GM18511 (cell line): ENCODE measurements at regions not wholly inside any gene's neighbourhood (a gene's known extent, or its start where the extent isn't known, plus 50 kb on each side); places are given as distances from the start of the nearest gene placed in this dataset.

Experiments
- ATAC-seq: cut with Tn5 transposase; IDR thresholded peaks from one replicate; pipeline ENCODE4 v1.9.1; 2021; ENCODE audit warnings: mild to moderate bottlenecking, moderate library complexity; ENCODE audit not compliant: unreplicated experiment

DNA sequence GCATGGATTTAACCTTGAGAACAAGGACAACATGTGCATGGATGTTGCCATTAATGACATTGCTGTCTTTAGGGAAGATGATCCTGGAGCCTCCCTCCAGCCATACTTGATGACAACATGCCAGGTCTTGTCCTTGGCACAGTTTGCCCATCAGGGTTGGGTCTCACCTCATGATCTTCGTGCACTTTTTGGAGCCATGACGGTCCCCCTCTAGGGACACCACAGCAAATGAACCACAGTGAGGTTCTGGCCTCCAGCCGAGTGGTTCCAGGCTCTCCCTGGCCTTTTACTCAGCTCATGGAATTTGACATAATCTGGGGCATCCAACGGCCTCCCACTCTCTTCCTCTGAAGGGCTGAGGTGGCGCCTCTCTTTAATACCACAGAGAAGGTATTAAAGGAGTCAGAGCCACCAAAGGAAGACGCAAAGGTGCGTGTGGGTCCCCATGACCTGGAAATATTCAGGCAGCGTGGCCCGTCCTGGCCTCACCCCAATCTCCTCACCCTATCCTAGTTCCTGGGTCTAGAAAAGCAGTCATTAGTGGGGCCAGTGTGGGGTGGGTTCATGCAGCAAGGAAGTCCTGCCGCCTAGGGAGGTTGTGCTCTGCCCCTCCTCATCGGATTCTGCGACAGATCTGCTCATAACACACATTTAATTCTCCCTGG is 184.8 kb downstream of the CXCL12 start:
- ATAC-seq, result no peak

DNA sequence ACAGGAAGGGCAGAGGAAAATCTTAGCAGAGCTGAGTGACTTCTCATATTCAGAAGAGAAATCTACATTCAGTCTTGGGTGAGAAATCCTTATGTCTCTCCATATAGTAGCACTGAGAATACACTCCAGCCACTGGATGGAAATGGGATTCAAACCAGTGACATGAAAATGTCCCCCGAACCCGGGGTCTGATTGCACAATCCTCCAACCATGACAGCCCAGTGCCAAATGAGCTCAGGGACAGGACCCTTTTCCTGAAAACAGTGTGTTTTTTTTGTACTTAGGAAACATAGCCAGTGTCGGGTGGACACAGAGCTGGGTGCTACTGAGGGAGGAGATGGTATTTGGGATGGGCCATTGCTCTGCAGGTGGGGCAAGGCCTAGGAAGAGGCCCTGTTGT is 185.6 kb downstream of the CXCL12 start:
- ATAC-seq, result no peak

GRCh38 chr10:44198780-44199097 is 186.2 kb downstream of the CXCL12 start:
- ATAC-seq, result no peak

- no peak for ATAC-seq
Measured at GRCh38 chr10:44198096-44198779, 186.7 kb downstream of the CXCL12 start.

DNA sequence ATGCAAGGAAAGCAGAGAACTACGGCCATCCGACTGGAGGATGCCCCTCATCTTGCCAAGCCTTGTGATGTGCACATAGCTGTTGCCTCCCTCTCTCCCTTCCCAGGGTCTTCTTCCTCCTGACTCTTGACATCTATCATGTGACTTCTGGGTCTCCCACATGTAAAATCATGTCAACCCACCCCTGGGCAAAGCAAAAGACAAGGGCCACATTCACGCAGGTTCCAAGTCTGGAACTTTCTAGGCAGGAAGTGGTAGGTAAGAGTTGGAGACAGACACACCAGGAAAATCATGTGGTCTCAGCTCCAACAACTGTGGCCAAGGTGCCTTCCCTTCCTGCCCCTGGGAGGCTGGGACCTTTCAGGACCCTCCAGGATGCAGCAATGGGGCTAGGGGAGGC is 187.3 kb downstream of the CXCL12 start:
- no peak for ATAC-seq

DNA sequence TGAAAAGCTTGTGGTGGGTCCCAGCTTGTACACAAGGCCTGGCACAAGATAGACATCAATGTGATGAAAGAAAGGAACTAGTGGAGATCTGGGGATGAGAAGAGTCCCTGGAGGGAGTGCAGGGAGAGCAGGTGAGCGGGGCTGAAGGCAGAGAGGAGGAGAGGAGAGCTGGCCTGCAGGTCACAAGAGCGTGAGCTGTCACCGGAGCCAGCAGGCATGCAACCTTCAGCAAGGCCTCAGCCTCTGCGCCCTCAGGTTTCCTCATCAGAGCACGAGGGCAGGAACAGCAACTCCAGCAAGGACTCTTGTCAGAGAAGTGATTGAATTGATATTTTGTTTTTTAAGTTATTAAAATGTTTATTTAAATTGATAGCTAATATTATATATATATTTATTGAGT is 188.6 kb downstream of the CXCL12 start:
- no peak for ATAC-seq

DNA sequence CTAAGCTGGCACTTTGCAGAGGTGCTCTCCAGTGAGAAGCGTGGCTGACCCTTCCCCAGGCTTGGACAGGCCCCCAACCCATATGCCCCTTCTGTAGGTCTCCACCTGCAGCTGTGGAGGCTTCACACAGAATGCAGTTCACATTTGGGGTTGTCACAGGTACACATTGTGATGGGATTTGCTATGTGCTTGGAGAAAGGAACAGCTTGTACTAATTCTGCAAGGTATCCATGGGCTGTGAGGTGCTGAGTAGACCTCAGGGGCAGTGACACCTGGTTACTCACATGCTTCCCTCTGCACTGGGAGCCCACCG is 188.9 kb downstream of the CXCL12 start:
- ATAC-seq, result no peak

DNA sequence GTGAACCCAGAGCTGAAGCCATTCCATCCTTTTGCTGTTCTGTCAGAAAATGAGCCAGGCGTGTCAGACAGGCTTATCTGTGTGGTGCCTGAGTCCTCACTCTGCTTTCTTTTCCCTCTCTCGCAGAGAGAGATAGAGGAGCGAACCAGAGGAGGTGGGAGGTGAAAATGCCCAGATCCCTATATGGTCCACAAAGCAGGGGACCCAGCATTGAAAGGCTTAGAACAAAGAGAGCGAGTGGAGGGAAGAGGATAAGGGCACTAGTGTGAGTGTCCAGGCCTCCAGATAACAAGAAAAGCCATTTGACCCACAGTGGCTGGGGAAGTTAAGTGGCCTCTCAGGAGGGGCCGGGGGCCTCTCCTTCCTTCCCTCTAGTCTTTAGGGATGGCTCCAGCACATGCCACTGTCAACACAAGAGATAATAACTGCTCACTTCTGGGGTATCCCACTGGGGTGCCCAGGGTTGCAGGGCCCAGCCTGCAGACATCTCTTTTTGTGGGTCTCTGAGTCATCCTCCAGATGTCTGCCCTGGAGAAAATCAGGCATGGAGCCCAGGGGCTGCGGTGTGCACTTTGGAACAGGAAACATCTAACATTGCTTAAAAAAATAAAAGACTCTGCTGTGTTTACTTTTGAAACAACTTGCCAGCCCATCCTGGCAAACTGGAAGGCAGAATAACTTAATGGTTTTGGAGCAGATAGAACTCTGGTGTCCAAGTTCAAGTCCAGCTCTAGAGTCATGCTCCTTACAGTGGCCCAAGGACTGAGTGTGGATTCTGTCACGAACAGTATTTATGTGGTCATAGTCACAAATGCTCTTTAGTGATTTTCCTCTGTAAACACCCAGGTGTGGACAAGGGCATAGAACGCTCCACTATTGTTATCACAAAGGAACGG is 189.5 kb downstream of the CXCL12 start:
- ATAC-seq, result no peak

DNA sequence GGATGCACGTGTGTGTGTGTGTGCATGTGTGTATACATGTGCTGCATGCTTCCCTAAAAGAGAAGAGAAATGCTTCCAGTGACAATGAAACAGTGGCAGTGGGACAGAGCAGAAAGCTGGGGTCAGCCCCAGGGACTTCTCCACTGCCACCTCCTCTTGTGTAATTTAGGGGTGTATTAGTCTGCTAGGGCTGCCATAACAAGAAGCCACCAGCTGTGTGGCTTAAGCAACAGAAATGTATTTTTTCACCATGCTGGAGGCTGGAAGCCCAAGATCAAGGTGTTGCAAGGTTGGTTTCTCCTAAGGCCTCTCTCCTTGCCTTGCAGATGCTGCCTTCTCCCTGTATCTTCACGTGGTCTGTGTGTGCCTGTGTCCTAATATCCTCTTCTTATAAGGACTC is 190.5 kb downstream of the CXCL12 start:
- no peak for ATAC-seq

DNA sequence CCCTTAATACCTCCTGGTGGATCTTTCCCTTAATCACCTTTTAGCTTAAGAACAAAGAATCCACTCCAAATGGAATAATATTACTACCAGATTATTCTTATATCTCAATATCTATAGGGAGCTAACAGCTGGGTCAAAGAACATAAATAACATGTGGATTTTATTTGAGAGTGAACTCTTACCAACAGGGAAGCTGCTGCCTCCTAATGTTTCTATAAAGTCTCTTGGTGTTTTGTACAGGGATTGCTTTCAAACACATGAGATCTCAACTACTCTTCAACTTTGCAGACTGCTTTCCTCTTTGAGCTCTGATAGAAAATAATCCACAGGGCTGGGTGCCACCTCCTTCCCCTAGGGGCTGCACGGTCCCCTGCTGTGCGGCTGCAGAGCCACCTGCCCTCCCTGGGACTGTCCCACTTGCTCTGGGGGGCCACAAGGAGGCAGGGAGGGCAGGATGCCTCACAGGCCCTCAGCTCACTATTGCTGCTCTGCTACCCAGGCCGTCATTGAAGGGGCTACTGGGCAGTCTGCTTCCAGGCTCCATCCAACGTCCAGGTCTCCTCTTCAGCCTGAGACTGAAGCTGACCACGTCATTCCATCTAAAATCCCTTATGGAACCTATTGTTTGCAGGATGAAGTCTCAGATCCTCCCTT is 191.2 kb downstream of the CXCL12 start:
- ATAC-seq, result no peak

- no peak for ATAC-seq
Measured at GRCh38 chr10:44193166-44193565, 191.7 kb downstream of the CXCL12 start.

- no peak for ATAC-seq
Measured at GRCh38 chr10:44192435-44192834, 192.5 kb downstream of the CXCL12 start.

GRCh38 chr10:44190541-44190940 is 194.4 kb downstream of the CXCL12 start:
- ATAC-seq, result no peak

GRCh38 chr10:44186821-44187220 is 198.1 kb downstream of the CXCL12 start:
- no peak for ATAC-seq

DNA sequence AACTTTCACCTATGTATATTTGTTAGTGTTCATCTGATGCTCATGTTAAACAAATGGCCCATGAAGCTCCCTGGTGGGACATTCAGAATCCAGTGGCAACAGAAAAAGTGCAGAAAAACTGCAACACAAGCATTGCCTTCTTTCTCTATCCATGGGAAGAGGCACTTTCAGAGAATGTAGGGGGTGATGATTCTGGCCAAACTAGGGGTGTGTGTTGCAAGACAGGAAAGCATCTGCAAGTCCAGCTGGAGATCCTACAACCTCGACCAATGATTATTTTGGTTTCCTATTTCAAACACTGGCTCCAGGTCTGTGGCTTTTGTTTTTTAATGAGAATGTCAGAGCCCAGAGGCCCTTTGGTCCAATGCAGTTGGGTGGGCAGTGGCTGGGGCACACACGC is 198.7 kb downstream of the CXCL12 start:
- ATAC-seq, result no peak

DNA sequence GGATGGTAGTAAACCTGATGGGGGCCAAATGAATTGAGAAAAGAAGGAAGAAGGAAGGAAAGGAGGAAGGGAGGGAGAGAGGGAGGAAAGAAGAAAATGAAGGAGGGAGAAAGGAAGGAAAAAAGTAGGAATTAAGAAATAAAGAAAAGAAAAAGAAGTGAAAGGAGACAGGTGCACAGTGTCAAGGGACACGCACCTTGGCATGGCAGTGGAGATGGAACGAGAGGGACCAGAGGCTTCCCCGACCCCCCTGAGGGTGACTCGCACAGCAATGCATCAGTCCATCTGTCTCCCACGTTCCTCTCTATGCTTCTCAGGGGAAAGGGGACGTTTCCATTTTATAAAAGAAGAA is 199.6 kb downstream of the CXCL12 start:
- ATAC-seq, result no peak

DNA sequence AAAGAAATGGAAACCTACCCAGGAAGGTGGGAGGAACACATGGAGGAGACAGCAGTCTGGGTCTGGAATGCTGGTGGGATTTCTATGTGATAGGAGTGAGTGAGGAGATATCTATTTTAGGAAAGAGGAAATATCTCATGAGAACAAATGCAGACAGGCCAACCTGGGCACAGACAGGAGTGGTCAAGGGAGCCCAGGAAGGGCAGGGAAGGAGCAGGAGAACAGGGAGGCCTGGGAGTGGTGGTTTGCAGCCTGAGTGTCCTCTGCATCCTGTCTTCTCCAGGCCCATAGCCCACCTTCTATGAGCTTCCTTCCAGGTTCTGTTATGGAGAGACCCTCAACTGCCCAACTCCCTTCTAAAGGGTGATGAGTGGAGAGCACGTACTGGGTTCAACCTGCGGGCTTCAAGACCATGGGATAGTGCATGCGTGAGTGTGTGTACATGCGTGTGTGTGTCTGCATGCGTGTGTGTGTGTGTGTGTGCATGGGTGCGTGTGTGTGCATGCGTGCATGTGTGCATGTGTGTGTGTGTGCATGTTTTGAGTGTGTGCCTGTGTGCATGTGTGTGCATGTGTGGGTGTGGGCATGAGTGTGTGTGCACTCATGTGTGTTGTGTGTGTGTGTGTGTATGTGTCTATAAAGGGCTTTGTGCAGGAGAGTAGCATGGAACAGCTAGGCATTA is 200.1 kb downstream of the CXCL12 start:
- ATAC-seq, result no peak

DNA sequence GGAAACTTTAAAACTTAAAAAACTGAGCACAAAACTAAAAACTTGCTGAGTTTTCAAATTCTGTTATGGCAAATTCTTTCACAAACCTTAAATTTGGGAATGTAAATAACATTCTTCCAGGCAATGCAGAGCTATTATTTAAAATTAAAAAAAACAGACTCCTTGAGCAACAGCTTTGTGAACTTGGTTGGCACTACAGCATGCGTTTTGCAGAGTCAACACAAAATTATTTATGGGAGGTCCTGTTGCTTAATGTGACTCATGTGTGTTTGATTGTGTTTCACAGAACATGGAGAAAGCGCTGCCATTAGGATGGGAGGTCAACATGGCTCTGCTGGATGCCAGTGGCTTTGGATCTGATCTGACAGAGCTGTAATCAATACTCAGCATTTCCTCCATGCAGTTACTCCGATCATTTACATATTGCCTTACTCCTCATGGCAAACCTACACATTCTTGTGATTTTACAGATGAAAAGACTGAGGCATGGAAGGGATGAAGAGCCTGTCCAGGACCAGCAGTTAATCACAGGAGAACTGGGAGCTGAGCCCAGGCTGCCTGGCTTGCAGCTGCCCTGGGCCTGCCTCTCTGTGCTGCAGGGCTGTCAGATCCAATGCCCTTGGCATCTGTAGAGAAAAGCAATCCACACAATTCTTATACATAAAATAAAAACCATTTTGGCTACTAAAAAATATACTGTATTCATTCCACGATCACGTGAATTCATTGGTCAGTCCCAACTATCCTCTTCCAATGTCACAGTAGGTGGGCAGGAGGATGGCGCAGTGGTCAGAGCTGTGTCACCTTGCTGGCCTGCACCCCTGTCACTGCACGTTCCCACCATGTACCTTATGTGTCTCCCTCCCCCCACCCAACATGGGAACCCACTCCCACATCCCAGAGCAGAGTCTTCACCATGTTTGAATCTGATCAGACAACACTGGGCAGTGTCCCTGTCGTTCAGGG is 200.9 kb downstream of the CXCL12 start:
- ATAC-seq, result no peak

DNA sequence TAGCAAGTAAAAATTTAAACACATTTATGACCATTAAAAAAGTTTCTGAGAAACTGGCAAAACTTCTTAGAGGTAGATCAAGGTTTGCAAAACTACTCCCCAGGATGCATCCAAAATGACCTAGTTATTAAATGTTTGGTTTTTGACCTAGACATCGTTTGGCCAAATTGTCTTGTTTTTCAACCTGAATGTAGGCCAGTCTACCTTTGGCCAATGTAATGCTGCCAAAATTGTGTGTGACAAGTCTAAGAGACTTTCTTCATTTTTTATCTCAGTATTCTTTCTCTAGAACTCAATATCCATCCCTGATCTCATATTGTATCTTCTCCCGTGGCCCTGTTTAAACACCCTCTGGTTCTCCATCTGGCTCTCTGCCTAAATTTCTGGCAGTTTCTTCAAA is 202.0 kb downstream of the CXCL12 start:
- no peak for ATAC-seq
